ENCODE measurements at regions not wholly inside any gene's neighbourhood (a gene's known extent, or its start where the extent isn't known, plus 50 kb on each side); places are given as distances from the start of the nearest gene placed in this dataset.
"Not testable (repeated sequence)": the region's sequence is repeated elsewhere in the genome, so short reads cannot be mapped to it uniquely, and the experiment has no call there.

DNA sequence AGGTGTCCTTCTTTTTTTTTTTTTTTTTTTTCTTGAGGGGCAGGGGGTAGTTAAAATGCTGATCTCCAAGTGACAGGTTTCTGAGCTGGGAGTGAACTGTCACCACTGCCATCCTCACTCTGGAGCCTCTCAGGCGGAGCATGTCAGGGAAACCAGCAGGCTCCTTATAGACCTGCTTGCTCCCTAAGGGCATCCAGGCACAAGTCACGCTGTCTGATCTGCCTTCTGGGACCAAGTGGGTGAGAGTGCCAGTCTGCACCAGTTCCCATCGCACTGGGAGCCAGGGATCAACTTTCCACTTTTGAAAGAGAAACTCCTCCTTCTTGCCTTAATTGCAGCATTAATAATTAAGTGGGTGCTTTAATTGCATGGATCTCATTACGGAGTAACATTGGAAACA, 537.9 kb upstream of the CADM1 start:
- in situ Hi-C loops (cut with HindIII; ENCODE audit: low sequenced_read_pairs): no loop called here
- no peak overlapping the region for H3K4me3 ChIP-seq (ENCODE audit: low read depth, low read length)
- TF ChIP-seq, protein P1, sequence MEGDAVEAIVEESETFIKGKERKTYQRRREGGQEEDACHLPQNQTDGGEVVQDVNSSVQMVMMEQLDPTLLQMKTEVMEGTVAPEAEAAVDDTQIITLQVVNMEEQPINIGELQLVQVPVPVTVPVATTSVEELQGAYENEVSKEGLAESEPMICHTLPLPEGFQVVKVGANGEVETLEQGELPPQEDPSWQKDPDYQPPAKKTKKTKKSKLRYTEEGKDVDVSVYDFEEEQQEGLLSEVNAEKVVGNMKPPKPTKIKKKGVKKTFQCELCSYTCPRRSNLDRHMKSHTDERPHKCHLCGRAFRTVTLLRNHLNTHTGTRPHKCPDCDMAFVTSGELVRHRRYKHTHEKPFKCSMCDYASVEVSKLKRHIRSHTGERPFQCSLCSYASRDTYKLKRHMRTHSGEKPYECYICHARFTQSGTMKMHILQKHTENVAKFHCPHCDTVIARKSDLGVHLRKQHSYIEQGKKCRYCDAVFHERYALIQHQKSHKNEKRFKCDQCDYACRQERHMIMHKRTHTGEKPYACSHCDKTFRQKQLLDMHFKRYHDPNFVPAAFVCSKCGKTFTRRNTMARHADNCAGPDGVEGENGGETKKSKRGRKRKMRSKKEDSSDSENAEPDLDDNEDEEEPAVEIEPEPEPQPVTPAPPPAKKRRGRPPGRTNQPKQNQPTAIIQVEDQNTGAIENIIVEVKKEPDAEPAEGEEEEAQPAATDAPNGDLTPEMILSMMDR (IDR thresholded peaks at IDR 0.05; ENCODE audit: low read depth, low read length, missing control alignments): no peak
- DNase-seq (ENCODE audit: low read depth): no peak

- TF ChIP-seq, protein P1 (IDR thresholded peaks at IDR 0.05; ENCODE audit: low read depth, low read length, missing control alignments): no peak
These were observed 533.6 kb upstream of the CADM1 start for GRCh38 chr11:116037861-116038260.

GRCh38 chr11:116035977-116036376, 531.8 kb upstream of the CADM1 start:
- TF ChIP-seq, protein P1 (IDR thresholded peaks at IDR 0.05; ENCODE audit: low read depth, low read length, missing control alignments): no peak
- DNase-seq (ENCODE audit: low read depth): no peak
- H3K4me3 ChIP-seq (ENCODE audit: low read depth, low read length): no peak overlapping the region
- in situ Hi-C loops (cut with HindIII; ENCODE audit: low sequenced_read_pairs): no loop called here

More at GRCh38 chr11:116037861-116038260, 533.6 kb upstream of the CADM1 start:
- in situ Hi-C loops (cut with HindIII; ENCODE audit: low sequenced_read_pairs): no loop called here
- peak; percentile 37 for DNase-seq (ENCODE audit: low read depth)
- H3K4me3 ChIP-seq (ENCODE audit: low read depth, low read length): no peak overlapping the region

- in situ Hi-C loops (cut with HindIII; ENCODE audit: low sequenced_read_pairs): no loop called here
These were observed 529.8 kb upstream of the CADM1 start for GRCh38 chr11:116033931-116034553.

DNA sequence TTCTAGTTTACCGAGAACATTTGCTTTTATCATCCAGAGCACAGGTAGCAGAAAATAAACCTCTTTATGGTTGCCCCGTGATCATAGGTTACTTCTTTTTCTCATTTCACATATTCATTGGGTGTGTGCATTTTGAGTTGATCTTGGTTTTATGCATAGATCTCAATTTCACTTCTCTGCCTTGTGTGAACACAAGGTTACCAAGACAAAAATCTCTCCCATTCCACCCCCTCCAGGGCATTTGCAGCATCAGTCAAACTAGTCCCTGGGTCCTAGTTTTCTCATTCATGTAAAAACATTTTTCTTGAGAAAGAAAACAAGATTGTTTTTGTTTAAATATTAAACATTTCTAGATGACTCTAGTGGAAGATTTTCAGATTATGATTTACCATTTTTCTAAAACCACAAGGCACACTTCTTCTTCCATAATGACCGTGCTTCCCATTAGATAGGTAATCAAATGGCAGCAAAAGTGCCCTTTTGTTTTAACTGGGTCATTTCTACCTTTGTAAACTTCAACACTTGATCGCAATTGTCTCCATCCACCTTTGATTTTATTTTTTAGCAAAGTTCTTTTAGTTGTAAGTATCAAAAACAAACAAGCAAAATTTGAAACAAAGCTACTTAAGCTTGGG, 526.6 kb upstream of the CADM1 start:
- in situ Hi-C loops (cut with HindIII; ENCODE audit: low sequenced_read_pairs): no loop called here
- DNase-seq (ENCODE audit: low read depth): no peak
- no peak overlapping the region for H3K4me3 ChIP-seq (ENCODE audit: low read depth, low read length)
- TF ChIP-seq, protein P1 (IDR thresholded peaks at IDR 0.05; ENCODE audit: low read depth, low read length, missing control alignments): no peak

More at GRCh38 chr11:116033931-116034553, 529.8 kb upstream of the CADM1 start:
- no peak overlapping the region for H3K4me3 ChIP-seq (ENCODE audit: low read depth, low read length)
- TF ChIP-seq, protein P1 (IDR thresholded peaks at IDR 0.05; ENCODE audit: low read depth, low read length, missing control alignments): no peak
- DNase-seq (ENCODE audit: low read depth): no peak

DNA sequence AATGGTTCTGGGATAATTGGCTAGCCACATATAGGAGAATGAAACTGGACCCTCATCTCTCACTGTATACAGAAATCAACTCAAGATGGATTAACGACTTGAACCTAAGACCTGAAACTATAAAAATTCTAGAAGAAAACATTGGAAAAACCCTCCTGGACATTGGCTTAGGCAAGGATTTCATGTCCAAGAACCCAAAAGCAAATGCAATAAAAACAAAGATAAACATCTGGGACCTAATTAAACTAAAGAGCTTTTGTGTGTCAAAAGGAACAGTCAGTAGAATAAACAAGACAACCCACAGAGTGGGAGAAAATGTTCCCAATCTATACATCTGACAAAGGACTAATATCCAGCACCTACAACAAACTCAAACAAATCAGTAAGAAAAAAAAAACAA, 524.3 kb upstream of the CADM1 start:
- in situ Hi-C loops (cut with HindIII; ENCODE audit: low sequenced_read_pairs): not testable (repeated sequence)

GRCh38 chr11:115999437-115999836, 495.2 kb upstream of the CADM1 start:
- TF ChIP-seq, protein P1 (IDR thresholded peaks at IDR 0.05; ENCODE audit: low read depth, low read length, missing control alignments): no peak
- no peak for DNase-seq (ENCODE audit: low read depth)
- H3K4me3 ChIP-seq (ENCODE audit: low read depth, low read length): no peak overlapping the region
- in situ Hi-C loops (cut with HindIII; ENCODE audit: low sequenced_read_pairs): no loop called here

More for the DNA sequence above, 524.3 kb upstream of the CADM1 start:
- not testable (repeated sequence) for DNase-seq (ENCODE audit: low read depth); H3K4me3 ChIP-seq (ENCODE audit: low read depth, low read length)
